AG04449 (cell line): ENCODE measurements at regions not wholly inside any gene's neighbourhood (a gene's known extent, or its start where the extent isn't known, plus 50 kb on each side); places are given as distances from the start of the nearest gene placed in this dataset.
A peak's percentile ranks its signal among the peaks of the same experiment; 100 is the strongest.

ENCODE experiments used
- CTCF ChIA-PET: fragments of 350-600 bp; formaldehyde crosslinking; extraction: SDS; loops from one replicate; lab custom pipeline; 2021; ENCODE audit warnings: antibody characterized with exemption; lab: Yijun Ruan, JAX
- POLR2A ChIA-PET: fragments of 400-600, 350-600 bp; formaldehyde crosslinking; extraction: SDS; loops from one replicate; lab custom pipeline; 2020; ENCODE audit warnings: antibody characterized with exemption, inconsistent platforms; lab: Yijun Ruan, JAX
- DNase-seq: peaks from one replicate; pipeline ENCODE4 v3.0.0-alpha.2; 2010; ENCODE audit warnings: low read depth, low spot score
- H3K4me3 ChIP-seq: 2 replicates; pipeline ENCODE4 v1.5.1; 2011; ENCODE audit warnings: low read depth, mild to moderate bottlenecking, control low read depth, low read length
- TF ChIP-seq, protein P1 (sequence below): IDR thresholded peaks from one replicate; pipeline ENCODE4 v1.5.1; 2011; ENCODE audit warnings: mild to moderate bottlenecking, moderate library complexity, low read length, control low read depth, inconsistent platforms; ENCODE audit not compliant: insufficient read depth; ENCODE audit errors: missing control alignments

DNA sequence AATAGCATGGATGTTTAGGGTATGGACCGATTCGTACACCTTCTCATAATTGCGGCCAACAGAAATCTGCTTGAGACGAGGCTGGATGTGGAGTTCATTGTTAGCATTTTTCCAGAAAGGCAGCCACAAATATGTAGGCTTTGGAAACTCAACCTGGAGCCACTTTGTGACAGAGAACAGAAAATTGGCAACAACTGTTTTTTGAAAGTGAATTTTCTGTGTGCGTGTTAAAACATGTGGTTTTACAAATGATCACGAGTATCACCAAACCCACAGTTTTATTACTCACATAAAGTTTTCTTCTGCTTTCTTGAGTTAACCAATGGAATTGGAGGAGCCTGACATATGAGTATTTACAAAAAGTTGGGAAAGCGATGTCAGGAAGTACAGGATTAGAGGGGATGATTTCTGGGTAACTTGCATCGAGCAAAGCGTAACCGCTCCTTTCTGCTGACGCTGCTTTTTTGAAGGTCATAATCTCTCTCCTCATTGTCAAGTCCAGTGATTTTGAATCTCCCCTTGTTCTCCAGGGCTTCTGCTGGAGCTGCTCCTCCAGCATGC, 138.5 kb upstream of the TAF11L2 start:
- peak; percentile 72 for DNase-seq
- H3K4me3 ChIP-seq = peak overlapping the region; percentile 13
- TF ChIP-seq, protein P1, sequence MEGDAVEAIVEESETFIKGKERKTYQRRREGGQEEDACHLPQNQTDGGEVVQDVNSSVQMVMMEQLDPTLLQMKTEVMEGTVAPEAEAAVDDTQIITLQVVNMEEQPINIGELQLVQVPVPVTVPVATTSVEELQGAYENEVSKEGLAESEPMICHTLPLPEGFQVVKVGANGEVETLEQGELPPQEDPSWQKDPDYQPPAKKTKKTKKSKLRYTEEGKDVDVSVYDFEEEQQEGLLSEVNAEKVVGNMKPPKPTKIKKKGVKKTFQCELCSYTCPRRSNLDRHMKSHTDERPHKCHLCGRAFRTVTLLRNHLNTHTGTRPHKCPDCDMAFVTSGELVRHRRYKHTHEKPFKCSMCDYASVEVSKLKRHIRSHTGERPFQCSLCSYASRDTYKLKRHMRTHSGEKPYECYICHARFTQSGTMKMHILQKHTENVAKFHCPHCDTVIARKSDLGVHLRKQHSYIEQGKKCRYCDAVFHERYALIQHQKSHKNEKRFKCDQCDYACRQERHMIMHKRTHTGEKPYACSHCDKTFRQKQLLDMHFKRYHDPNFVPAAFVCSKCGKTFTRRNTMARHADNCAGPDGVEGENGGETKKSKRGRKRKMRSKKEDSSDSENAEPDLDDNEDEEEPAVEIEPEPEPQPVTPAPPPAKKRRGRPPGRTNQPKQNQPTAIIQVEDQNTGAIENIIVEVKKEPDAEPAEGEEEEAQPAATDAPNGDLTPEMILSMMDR = no peak
- POLR2A ChIA-PET = no interaction called here
- CTCF ChIA-PET = no interaction called here

- POLR2A ChIA-PET = no interaction called here
- TF ChIP-seq, protein P1 = no peak
Observed at GRCh38 chr5:17360879-17361278, 137.2 kb upstream of the TAF11L2 start.

DNA sequence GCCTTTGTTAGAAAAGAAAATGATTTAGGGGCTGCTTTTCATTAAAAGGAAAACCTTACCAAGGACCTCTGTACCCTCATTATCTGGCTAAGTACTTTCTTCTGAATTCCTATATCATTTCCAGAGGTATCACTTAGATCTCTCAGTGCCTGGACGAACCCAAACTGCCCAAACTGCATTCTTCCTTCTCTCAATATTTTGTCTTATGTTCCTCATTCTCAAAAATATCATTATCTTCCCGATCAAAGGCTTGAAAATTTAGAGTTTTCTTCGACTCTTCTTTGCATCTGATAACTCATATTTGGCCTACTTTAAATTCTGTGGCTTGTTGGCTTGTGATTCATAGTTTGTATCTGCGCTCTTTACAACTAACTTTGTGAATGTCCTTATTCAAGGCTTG, 136.7 kb upstream of the TAF11L2 start:
- TF ChIP-seq, protein P1 = no peak
- POLR2A ChIA-PET = no interaction called here
- CTCF ChIA-PET = no interaction called here
- no peak for DNase-seq
- no peak overlapping the region for H3K4me3 ChIP-seq

More at GRCh38 chr5:17360879-17361278, 137.2 kb upstream of the TAF11L2 start:
- DNase-seq = no peak
- CTCF ChIA-PET = no interaction called here
- no peak overlapping the region for H3K4me3 ChIP-seq

- DNase-seq = no peak
- ChIA-PET POLR2A (no interaction called here), CTCF (no interaction called here)
- TF ChIP-seq, protein P1 = no peak
- H3K4me3 ChIP-seq = no peak overlapping the region
Observed at GRCh38 chr5:17364987-17365810, 132.8 kb upstream of the TAF11L2 start.

DNA sequence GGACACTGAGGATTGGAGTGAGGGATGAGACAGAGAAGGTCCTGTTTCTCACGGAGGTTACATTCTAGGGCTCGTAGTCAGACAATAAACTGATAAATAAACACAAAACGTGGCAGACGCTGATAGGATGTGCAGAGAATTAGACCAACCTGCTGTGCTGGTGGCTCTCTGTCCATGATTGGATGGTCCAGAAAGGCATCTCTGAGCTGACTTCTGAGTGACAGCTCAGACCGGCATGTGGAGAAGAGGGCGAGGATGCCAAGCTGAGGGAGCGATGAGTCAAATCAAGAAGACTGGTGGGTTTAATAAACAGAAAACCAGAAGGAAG, 132.3 kb upstream of the TAF11L2 start:
- DNase-seq = no peak
- ChIA-PET CTCF (no interaction called here), POLR2A (no interaction called here)
- TF ChIP-seq, protein P1 = no peak
- H3K4me3 ChIP-seq = no peak overlapping the region

DNA sequence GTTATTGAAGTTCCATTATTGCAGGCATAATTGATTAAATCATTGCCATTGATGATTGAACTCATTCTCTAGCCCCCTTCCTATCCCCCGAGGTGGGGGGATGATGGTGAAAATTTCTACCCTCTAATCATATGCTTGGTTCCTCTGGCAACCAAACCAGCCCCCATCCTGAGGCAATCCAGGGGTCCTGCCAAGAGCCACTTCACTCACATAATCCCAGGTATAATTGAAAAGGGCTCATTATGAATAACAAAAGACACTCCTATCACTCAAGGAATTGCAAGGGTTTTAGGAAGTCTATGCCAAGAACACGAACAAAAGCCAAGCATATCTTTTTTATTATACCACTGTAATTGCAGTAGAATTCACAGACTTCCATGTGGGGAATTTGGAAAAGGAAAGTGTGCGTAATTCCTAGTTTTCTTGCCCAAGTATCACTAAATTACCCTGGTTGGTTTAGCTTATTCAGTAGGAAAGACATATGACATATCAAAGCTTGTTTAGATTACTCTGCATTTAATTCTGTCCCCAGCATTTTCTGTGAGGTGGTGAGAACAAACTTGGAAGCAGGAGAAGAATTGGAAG, 130.7 kb upstream of the TAF11L2 start:
- H3K4me3 ChIP-seq = no peak overlapping the region
- POLR2A ChIA-PET = no interaction called here
- DNase-seq = no peak
- CTCF ChIA-PET = interaction anchor here (1.1 kb wide), 1 partner anchor 11 kb away, joined by 4 read pairs; no protein-coding TSS in a partner anchor
- TF ChIP-seq, protein P1 = no peak
